ENCODE measurements at regions not wholly inside any gene's neighbourhood (a gene's known extent, or its start where the extent isn't known, plus 50 kb on each side); places are given as distances from the start of the nearest gene placed in this dataset.

DNA sequence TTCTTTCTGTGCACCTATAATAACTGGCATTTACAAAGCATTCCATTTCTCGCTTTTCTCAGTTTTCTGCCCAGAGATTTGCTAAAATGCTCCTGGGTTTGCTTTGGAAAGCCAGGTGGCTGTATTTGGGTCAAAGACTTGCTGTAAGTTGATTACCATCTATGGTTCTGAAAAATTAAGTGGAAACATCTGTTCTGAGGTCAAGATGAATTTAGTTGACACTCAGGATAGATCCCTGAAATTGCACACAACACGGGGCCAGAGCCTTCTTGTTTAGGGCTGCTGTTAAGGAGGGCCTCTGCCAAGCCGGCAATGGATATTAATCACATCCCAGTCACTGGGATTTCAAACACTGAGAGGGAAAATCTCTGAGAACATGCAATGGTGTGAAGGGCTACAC, 111.6 kb upstream of the GLI3 start:
- DNase-seq: no peak

- no peak for DNase-seq
These were observed 111.1 kb upstream of the GLI3 start for GRCh38 chr7:42348071-42348470.

- no peak for DNase-seq
These were observed 110.6 kb upstream of the GLI3 start for GRCh38 chr7:42347616-42348015.

DNA sequence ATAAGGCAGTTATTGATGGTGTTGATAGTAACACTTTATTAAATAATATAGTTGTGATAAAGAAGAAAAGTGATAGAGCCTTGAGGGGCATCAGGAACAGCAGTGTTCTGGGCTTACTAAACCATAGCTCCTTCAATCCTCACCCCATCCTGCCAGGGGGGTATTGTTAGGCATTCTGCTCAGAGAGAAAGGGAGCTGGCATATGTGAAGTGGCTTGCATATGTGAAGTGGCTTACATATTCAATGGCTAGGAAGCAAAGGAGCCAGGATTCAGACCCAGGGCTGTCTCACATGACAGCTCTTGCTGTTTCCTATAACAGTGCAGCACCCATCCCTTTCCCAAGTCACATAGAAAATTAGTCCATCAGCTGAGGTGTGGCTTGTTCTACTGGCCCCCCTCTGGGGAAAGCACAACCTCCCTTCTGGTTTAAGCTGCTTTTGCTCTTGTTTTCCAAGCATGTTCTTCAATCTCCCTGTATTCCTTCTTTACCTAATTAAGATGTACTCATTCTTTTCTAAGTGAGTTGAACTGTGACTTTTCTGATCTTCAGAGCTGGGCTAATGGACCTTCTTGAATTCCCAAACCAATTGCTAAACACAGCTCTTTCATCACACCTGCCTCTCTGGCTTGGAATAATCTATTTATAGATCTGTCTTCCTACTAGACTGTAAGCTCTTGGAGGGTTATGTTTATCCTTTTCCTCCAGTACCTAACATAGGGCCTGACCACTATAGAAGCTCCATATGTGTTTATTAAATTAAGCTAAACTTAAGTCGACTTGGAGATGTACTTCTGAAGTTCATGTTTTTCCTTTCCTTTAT, 108.7 kb upstream of the GLI3 start:
- no peak for DNase-seq

DNA sequence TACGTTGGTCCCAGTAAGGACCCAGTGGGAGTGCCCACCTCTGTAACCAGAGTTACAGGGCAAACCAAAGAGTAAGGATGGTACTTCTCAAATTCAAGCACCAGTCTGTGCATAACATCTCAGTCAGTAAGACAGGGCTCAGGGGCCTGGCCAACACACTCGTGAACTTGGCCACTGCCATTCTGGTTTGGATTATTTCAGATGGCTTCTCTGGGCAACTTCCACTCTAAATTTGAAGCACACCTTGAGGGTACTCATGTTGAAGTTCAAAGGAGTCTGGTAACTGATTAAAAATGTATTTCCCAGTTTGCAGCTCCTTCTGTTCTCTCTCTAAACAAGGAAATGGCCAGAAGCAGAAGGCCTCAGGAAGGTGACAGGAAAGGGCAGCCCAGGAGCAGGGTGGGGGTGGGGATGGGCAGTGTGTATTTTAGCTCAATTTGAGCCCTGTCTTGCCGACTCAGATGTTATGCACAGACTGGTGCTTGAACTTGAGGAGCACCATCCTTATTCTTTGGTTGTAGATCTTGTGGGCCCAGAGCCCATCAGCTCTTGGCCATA, 107.3 kb upstream of the GLI3 start:
- no peak for DNase-seq

- DNase-seq: no peak
These were observed 105.4 kb upstream of the GLI3 start for GRCh38 chr7:42342381-42342780.

- no peak for DNase-seq
These were observed 103.4 kb upstream of the GLI3 start for GRCh38 chr7:42340436-42340835.

GRCh38 chr7:42338916-42339540, 102.0 kb upstream of the GLI3 start:
- no peak for DNase-seq

DNA sequence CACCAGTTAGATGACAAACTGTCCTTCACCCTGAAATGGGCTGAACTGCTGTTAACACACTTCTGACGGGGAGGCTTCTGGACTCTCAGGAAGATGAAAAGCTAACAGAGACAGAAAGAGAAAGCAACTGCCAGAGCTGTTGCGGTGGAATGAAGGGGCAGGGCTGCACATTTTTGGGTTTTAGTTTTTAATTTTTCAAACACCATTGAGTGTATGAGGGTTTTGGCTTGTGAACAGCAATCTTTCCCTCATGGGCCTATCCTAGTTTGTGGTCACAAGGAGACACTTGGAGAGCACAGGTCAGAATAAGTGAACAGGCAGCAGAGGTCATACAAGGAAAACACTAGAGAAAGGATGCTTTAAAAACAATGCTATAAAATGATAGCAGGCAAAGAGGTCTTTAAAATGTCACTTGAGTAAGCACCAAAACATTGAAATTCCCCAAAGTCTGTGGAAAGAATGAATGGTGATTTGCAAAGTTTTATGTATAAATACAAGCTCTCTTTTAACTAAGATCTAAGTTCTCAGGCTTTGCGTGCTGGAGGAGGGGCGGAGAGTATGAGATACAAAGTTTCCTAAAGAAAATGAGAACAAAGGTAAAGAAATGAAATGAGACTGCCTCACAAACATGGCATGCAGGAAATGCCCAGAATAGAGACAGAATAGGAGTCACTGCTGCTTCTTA, 101.4 kb upstream of the GLI3 start:
- DNase-seq: no peak

DNA sequence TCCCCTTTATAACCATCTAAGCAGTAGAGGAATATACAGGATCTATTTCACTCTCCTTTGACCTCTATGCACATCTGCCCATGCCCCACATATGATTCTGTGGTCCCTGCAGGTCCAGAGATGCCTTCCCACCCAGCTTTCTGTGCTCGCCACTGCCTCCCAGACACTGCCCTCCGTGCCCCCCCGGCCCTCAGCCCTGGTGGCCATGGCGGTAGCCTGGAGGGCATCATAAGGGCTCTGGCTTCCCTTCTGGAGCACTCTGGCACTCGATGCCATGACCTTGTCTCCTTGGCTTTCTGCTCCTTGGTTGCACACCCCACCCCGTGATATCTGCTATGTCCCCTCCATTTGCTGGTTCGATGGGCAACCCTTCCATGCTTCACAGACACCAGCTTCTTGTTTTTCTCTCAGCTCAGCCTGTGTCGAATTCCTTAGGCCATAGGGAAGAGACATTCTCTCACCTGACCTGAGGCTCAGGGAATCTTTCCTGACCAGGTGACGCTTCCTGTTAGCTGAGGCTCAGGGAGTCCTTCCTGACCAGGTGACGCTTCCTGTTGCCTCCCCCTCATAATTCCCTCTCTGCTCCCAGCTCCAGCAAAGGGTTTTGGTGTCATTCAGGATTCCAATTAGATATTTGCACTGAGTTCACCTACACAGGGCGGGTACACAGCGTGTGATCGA, 100.4 kb upstream of the GLI3 start:
- DNase-seq: no peak

DNA sequence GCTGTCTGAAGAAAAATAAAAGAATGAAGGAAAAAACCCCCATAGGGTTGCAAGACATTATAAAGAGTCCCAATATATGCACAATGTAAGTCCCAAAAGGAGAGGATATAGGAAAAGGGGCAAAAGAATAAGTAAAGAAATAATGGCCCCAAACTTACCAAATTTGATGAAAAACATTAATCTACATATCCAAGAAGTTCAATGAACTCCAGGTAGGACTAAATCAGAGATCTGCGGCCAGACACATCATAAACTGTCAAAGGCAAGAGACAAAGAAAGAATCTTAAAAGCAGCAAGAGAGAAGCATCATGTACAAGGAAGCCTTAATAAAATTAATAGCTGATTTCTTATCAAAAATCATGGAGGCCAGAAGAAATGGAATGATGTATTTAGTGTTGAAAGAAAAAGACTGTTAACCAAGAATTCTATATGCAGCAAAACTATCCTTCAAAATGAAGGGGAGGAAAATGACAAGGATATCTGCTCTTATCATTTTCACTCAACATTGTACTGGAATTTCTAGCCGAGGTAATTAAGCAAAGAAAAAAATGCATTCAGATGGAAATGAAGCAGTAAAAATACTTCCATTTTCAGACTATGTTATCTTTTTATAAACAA, 95.7 kb upstream of the GLI3 start:
- no peak for DNase-seq

DNA sequence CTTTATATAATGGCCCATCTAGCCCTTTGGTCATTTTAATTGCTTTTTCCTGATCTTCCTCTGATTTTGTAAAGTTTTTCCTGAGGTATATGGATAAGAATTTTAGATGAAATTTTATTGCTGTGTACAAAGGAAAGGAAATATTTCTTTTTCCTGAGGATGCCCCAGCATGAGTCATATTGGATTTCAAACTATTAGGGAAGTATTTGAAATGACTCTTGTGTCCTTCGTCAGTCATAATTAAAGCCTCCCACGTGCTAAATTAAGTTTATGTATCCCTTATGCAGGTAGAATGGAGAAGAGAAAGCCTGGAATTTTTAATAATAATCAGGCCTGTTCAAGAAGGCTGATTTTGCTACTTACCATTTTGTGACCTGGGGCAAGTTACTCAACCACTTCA, 82.6 kb upstream of the GLI3 start:
- DNase-seq: no peak

DNA sequence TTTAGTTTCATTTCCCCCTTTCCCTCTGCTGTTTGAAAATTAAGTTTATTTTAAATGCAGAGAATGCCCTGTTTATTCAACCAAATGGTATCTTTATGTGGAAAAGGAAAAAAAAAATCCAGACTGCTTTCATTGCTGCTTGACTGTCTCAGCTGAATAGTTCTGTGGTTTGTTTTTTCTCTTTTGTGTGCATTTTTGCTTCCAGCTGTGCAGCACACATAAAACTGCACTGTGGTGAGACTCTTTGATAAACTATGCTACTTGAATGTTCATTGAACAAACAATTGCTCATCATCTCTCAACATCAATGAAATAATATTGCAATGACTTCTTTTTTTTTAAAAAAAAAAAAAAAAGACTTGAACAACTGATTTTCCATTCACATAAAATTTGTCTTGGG, 78.6 kb upstream of the GLI3 start:
- DNase-seq: no peak

DNA sequence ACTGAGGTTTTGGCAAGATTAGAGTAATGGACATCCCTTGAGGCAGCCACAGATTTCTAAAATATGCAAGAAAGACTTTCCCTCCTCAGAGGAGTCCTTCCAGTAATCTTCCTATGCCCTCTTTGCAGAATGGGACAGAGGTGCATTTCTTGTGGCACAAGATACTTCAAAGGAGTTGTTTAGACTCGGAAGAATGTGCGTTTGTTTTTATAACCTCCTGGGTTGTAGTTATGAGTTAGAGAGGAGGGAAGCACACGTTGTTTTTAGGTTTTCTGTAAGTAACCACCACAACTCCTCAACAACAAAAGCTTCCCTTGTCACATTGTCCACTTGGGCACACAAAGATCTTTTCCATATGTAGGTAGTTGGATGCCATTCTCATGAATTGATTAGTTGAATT, 78.1 kb upstream of the GLI3 start:
- no peak for DNase-seq

DNA sequence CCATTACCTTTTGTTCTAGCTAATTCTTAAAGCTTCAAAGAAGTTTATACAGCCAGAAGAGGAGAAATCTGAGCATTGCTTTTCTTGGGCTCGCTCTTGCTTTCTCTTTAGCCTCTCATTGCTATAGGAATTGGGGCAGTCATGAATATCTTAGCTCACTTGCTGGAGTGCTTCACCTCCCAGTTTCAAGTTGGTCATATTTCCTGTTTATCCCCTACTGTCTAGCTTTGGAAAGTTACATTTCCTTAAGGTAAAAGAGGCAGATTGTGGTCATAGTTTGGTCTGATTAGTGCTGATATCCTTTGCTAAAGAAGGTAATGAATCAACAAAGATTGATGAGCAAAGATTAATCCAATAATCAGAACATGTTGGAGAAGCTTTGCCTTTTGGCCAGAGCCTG, 77.7 kb upstream of the GLI3 start:
- no peak for DNase-seq

- no peak for DNase-seq
These were observed 74.2 kb upstream of the GLI3 start for GRCh38 chr7:42311195-42311594.

DNA sequence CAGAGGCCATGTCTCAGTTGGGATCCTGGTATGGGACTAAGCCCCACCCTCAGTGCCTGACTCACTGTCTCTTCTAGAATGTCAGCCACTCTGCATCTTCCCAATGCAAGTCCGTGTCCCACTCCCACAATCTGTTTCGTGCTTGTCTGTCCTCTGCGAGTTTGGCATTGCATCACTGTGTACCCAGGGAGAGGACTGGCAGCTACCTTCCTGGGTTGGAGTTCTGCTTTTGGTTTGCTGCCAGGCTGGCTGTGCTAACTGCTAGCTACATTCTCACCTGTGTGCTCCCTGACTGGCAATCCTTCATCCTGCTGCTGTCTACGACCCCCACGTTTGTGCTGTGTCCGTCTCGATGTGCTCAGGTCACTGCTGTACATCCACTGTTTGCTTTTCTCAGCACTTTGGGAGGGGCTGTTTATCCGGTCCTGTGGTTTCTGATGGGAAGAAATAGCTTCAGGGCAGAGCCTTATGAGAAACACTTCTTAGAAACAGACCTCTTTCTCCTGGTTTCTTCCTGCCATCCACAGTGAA, 56.0 kb upstream of the GLI3 start:
- no peak for DNase-seq

- DNase-seq: no peak
These were observed 52.5 kb upstream of the GLI3 start for GRCh38 chr7:42289473-42289872.
